SK-N-SH treated with all-trans-retinoic acid at 6 μM for 48 hours (cell line): ENCODE measurements at regions not wholly inside any gene's neighbourhood (a gene's known extent, or its start where the extent isn't known, plus 50 kb on each side); places are given as distances from the start of the nearest gene placed in this dataset.

Experiments
- ARNTL ChIP-seq: fragments of 450-650 bp; formaldehyde crosslinking; IDR thresholded peaks from 2 replicates; pipeline ENCODE4 v1.5.0; 2020; ENCODE audit warnings: low read depth, mild to moderate bottlenecking, moderate library complexity, borderline replicate concordance
- BACH2 ChIP-seq: fragments of 250-450 bp; sonication (Bioruptor Pico); IDR thresholded peaks from 2 replicates; pipeline ENCODE4 v1.9.0; 2021; ENCODE audit warnings: mild to moderate bottlenecking, borderline replicate concordance
- ESRRG ChIP-seq: fragments of 250-450 bp; sonication (Bioruptor Pico); IDR thresholded peaks from 2 replicates; pipeline ENCODE4 v1.6.1; 2021; ENCODE audit warnings: mild to moderate bottlenecking
- GLIS3 ChIP-seq: fragments of 250-450 bp; sonication (Bioruptor Pico); IDR thresholded peaks from 2 replicates; pipeline ENCODE4 v1.5.0; 2020; ENCODE audit warnings: mild to moderate bottlenecking, moderate library complexity
- PATZ1 ChIP-seq: fragments of 250-450 bp; sonication (Bioruptor Pico); IDR thresholded peaks from 2 replicates; pipeline ENCODE4 v1.8.0; 2020; ENCODE audit warnings: mild to moderate bottlenecking, moderate library complexity, borderline replicate concordance
- POU6F1 ChIP-seq: fragments of 250-450 bp; sonication (Bioruptor Pico); IDR thresholded peaks from 2 replicates; pipeline ENCODE4 v1.8.0; 2021; ENCODE audit warnings: low read depth, mild to moderate bottlenecking, moderate library complexity, borderline replicate concordance
- TCF4 ChIP-seq: fragments of 250-450 bp; sonication (Bioruptor Pico); IDR thresholded peaks from 2 replicates; pipeline ENCODE4 v1.8.0; 2021; ENCODE audit warnings: mild to moderate bottlenecking, moderate library complexity, borderline replicate concordance
- TOX ChIP-seq: fragments of 250-450 bp; sonication (Bioruptor Pico); IDR thresholded peaks from 2 replicates; pipeline ENCODE4 v1.8.0; 2021; ENCODE audit warnings: mild to moderate bottlenecking, moderate library complexity, borderline replicate concordance
- TSHZ2 ChIP-seq: fragments of 250-450 bp; sonication (Bioruptor Pico); IDR thresholded peaks from 2 replicates; pipeline ENCODE4 v1.5.0; 2020; ENCODE audit warnings: mild to moderate bottlenecking, moderate library complexity
- ZFP3 ChIP-seq: fragments of 250-450 bp; sonication (Bioruptor Pico); IDR thresholded peaks from 2 replicates; pipeline ENCODE4 v1.5.0; 2020; ENCODE audit warnings: mild to moderate bottlenecking, moderate library complexity
- ZFP30 ChIP-seq: fragments of 450-650 bp; formaldehyde crosslinking; IDR thresholded peaks from 2 replicates; pipeline ENCODE4 v1.5.0; 2022; ENCODE audit warnings: mild to moderate bottlenecking, moderate library complexity
- ZNF565 ChIP-seq: fragments of 450-650 bp; formaldehyde crosslinking; conservative IDR thresholded peaks from 2 replicates; pipeline ENCODE4 v1.5.0; 2020; ENCODE audit warnings: low read depth, mild to moderate bottlenecking, moderate library complexity
- ZNF70 ChIP-seq: fragments of 450-650 bp; formaldehyde crosslinking; IDR thresholded peaks from 2 replicates; pipeline ENCODE4 v1.5.0; 2020; ENCODE audit warnings: mild to moderate bottlenecking, moderate library complexity
- ZNF8 ChIP-seq: fragments of 450-650 bp; formaldehyde crosslinking; IDR thresholded peaks from 2 replicates; pipeline ENCODE4 v1.5.0; 2020; ENCODE audit warnings: mild to moderate bottlenecking, moderate library complexity

GRCh38 chrX:104391906-104392305 lies 137.2 kb upstream of the ESX1 start:
- no peak for TF ChIP-seq TOX (CRISPR knock-in tag)
- no peak for TF ChIP-seq ARNTL (CRISPR knock-in tag)
- no peak for TF ChIP-seq ZFP3 (CRISPR knock-in tag)
- no peak for TF ChIP-seq ESRRG (CRISPR knock-in tag)
- no peak for TF ChIP-seq POU6F1
- no peak for TF ChIP-seq TSHZ2
- TF ChIP-seq ZNF8 = no peak
- no peak for TF ChIP-seq TCF4 (CRISPR knock-in tag)
- no peak for TF ChIP-seq PATZ1 (CRISPR knock-in tag)
- TF ChIP-seq ZFP30 (CRISPR knock-in tag) = no peak
- TF ChIP-seq ZNF70 (CRISPR knock-in tag) = no peak
- no peak for TF ChIP-seq BACH2
- TF ChIP-seq GLIS3 (CRISPR knock-in tag) = no peak
- no peak for TF ChIP-seq ZNF565 (CRISPR knock-in tag)
